ENCODE measurements at regions not wholly inside any gene's neighbourhood (a gene's known extent, or its start where the extent isn't known, plus 50 kb on each side); places are given as distances from the start of the nearest gene placed in this dataset.

DNA sequence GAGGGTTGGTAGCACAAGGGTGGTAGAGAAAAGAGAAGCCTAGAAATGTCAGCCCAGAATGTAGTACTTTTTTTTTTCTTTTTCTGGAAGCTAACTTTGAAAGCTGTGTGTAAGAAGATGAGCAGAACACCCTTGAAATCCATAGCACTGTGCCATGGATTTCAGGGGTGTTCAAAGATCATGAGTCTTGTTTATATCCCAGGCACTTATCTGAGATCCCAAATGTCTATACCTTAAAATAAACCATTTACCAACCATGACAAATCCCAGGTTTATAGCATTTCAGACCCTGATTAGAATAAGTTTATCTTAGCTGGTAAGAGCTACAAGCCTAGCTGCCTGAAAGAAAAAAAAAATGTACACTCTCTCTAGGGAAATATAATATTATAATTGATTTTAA is 389.9 kb upstream of the ANXA10 start:
- no peak for DNase-seq

DNA sequence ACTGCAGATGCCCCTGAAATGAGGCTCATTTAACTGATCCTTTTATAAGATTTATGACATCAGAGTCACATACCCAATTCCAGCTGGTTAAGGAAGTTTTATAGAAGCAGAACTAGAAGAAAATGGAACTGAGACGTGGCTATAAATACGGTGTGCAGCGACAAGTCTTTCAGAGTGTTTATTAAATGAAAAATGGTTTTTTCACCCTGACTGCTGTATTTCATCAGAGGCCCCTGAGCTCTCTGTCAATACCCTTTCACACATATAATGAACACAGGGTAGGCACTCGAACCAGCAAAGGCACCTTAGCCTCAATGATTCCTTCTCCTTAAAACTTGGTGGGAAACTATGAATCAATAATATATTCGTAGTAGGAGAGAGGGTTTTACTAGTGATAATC is 380.8 kb upstream of the ANXA10 start:
- no peak for DNase-seq

DNA sequence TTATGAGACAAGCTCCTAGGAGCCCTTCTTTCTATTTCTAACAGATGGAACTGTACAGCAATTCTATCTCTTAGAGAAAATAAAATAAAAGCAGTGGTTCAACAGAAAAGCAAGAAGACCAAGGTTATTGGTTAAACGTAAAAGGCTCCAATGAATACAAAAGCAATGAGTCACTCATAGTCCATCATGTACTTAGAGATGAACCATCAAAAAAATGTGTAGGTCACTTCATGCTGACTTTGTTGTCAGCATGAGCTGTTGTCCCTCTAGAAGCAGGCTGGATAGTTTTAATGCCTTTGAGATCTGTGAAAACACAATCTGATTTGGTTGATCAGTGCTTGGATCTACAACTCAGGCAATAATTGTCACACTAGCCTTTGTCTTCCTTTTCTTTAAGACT is 378.6 kb upstream of the ANXA10 start:
- no peak for DNase-seq

DNA sequence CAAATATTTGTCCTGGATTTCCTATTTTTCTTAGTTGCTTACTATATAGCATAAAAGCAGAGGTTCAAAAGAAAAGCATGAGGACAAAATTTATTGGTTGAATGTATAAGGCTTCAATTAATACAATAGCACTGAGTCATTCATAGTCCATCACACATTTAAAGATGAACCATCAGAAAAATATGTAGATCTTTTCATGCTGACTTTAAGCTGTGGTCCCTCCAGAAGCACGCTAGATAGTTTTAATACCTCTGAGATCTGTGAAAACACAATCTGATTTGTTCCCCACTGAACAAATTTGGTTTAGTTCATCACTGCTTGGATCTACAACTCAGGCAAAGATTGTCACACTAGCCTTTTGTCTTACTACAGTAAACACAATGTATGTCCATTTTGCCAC is 377.2 kb upstream of the ANXA10 start:
- no peak for DNase-seq

DNA sequence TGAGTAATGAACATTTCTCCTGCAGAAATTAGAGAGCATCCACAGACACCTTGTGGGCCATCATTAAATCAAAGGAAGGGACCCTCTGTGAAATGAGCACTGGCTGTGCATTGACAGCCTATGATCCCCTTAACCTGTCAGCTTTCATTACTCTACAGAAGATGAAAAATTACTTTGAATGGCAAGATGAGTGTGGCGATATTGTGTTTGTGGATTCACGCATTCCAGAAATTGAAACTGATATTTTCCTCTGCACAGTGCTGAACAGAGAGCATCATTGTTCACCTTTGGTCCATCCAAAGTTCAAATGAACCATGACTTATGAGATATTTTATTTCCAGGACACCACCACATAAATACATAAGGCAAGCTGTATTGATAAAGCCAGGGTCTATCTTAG is 374.8 kb upstream of the ANXA10 start:
- DNase-seq, result no peak

DNA sequence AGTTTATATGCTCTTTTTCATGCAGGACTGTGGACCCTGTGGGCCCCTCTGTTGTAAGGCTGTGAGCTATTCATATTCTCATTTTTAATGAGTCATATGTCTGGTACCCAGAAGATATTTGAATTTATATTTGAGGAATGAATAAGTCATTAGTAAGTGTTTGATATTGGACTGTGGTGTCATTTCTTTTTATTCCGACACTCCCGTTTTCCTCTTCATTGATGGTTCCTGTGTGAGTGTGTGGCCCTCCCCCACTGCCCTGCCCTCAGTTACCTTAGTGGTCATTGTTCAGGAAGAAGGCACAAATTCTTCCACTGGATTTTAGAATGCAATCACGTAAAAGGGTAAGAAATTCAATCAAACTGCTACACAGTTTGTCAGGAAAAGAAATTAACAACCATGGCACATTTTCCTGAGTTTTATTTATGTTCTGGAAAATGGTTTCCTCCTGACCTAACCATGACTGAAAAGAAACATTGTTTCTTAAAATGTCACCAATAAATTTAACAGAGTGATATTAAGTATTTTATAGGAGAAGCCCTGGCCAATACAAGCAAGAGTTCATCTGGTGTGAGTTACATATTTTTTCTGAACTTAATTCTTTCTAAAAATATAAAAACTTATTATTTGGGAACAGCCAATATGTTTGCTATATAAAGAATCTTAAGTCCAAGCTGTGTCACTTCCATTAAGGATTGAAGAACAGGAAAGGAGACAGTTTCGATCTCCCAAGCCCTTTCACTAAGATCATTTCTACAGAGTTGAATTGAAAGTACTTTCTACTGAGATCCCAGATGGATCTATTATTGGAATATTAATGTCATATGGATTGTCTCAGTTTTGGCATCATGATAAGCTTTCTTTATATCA is 370.5 kb upstream of the ANXA10 start:
- no peak for DNase-seq

DNA sequence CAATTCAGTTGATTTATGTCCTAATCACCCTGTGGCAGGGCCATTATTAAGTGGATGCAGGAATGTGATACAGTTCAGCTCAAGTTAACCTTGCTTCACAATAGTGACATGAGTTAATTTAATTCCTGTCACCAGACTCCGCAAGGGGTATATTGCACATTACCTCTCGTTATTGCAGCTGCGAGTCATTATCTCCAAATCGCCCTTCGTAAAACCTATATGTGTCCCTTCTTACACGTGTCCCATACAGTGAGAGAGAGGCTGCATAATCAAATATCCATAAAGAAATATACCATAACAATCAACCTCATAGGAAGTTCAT is 369.9 kb upstream of the ANXA10 start:
- no peak for DNase-seq

DNA sequence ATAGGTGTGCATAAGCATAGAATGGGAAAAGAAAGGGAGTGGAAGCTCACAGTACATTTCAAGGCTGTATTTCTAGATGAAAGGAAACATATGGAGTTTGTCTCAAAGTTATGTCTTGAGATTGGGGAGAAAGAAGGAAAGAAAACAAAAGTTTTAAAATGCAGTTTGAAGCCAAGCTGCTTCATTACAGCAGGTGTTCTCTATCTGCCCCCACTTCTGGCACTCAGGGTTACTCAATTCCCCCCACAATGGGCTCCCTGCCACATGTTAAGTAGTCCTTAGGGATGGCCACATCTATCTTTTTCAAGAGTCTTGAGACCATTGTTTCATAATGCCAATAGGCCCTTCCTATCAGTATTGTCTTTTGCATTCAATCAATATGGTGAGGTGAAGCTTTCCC is 367.4 kb upstream of the ANXA10 start:
- DNase-seq, result no peak

DNA sequence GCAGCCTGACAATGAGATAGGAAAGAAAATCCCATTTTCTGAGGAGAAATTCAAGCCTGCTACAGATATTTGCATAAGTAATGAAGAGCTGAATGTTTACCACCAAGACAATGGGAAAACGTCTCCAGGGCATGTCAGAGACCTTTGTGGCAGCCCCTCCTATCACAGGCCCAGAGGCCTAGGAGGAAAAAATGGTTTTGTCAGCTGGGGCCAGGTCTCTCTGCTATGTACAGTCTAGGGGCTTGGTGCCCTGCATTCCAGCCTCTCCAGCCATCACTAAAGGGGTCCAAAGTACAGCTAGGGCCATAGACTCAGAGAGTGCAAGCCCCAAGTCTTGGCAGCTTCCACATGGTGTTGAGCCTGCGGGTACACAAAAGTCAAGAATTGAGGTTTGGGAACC is 361.6 kb upstream of the ANXA10 start:
- DNase-seq, result no peak

DNA sequence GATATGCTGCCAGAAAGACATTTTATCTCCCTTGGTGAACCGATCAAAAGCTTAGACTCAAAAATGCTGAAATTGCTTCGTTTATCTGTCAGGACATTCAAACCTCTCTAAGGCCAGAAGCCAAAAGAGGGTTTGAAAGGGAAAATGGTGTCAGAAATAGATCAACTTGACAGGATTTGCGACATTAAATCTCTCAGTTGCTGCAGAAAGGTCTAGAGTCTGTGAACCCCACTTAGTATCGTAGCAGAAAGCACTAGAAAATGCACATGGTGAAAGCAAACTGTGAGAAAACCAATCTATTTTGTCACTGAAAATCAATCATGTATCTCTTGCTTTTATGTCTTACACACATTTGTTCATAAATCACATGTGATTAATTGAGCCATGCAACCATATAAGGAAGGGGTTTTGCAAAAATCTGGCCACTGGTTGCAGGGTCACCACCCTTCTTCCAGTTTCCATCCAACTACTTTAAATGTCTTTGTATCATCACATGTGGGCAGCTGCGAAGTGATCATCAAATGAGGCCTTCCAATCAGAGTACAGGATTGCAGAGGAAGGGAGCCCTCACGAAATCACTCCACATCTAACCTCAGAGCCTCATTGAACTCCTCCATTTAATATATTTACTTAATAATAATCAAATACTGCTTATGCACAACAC is 347.2 kb upstream of the ANXA10 start:
- DNase-seq, result no peak

DNA sequence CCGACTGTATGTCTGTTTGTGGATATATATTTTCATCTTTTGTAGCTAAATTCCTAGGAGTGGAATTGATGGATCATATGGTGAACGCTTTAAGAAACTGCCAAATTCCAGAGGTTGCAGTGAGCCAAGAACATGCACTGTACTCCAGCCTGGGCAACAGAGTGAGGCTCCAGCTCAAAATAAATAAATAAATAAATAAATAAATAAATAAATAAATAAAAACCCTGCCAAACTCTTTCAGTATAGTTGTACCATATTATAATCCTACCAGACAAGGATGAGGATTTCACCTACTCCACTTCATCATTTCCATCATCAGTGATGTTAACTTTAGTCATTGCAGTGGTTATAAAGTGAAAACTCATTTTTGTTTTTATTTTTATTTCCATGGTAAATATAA is 325.1 kb upstream of the ANXA10 start:
- no peak for DNase-seq

DNA sequence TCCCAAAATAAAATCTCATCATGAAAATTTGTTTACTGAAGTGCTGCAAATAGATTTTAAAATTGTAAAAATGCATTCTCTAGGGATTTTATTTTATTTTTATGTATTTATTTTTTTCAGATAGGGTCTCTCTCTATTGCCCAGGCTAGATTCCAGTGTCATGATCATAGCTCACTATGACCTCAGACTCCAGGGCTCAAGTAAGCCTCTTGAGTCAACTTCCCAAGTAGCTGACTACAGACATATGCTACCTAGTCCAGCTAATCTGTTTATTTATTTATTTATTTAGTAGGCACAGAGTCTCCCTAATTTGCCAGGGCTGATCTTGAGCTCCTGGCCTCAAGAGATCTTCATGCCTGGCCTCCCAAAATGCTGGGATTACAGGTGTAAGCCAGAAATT is 317.7 kb upstream of the ANXA10 start:
- DNase-seq, result no peak

DNA sequence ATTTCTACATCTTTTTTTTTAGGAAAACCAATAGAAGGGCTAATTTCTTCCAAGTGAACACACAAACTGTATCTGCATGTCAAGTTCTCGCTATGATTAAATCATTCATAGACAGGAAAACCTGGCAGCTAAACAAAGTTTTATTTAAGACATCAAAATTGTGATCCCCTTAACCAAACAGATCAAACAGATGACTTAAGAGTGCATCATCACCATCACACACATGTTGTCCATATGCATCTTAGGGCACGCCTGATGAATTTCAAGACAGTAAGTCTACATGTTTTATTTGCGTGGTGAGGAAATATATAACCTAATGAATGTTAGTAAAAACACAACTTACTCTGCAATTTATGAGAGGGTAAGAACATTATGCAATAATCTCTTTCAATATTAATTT is 317.0 kb upstream of the ANXA10 start:
- DNase-seq, result no peak

DNA sequence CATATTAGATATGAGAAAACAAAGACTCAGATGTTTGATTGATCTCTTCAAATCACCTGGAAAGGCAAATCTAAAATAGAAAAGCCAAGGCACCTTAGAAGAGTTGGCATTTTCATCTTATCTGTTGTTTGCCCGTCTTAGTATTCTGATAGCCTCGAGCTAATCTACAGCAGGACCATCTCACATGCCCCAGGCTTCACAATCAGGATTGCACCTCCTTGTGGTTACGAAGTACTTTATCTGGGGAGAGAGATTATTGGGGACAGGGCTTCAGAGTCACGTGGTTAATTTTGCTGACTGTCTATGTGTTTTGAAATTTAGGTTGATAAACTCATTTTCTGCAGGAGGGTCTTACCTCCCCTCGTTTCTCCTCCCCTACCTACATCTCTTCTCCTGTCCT is 313.1 kb upstream of the ANXA10 start:
- DNase-seq, result no peak

DNA sequence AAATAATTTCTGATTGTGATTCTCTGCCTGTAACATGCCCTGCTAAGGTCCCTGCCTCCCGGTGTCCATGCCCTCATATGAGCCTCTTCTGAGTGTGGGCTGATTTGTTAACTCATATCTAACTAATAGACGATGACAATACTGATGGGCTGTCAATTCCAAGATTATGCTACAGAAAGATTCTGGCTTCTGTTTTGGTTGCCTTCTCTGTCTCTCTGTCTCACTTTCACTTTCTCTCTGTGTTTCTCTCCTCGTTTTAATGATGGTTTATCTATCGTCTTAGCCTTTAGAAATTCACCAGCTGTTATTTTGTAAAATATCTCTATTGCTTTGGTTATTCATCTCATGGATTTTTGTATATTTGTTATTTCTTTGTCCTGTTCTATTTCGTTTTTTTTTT is 312.5 kb upstream of the ANXA10 start:
- no peak for DNase-seq

DNA sequence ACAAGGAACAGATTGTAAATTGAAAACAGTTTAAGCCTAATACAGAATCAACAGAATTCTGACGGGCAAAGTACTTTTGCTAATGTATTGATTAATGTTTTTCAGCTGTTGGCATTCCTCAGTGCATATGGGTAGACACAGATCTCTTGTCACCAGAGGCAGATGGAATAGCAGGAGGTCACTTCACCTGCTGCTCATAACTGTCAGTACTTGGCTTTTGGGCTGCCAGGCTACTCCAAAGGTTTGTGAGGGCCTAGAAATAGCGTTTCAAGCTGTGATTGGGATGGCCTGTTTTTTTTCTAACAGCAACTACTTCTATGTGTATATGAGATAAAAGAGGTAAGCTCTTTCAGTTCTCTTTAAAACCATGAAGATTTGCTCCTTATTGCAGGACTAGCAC is 307.5 kb upstream of the ANXA10 start:
- DNase-seq, result no peak

DNA sequence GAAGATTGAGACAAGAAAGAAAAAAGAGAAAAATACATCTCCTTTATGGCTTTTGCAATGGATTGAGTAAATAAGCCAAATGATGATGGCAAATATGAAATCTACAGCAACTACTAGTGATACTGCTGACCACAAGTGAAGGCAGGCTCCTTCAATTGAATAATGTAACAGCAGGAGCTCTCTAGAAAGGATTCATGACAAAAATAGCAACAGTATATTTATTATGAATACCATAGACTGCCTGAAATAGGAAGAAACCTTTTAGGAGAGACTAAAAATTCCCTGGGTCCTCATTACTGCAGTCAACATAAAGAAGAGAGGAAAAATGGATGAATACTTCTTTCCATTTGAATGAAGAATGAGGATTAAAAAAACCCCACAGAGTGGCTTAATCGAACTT is 306.8 kb upstream of the ANXA10 start:
- DNase-seq, result no peak

DNA sequence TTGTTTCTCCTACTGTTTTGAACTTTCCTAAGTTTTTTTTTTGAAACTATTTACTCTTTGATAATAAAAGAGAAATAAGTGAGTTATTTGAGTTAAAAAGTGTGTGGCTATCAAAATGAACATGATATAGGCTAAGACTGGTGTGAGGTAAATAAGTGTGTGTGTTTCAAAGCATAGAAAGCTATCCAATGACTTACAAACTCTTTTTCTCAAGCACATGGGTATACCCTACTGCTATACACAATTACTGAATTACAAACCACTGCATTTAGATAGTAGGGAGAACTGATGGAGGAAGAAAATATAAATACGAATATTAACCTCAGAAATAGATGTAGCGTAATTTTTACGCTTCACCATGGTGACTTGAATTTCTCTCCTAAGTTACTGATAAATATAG is 305.8 kb upstream of the ANXA10 start:
- DNase-seq, result no peak

DNA sequence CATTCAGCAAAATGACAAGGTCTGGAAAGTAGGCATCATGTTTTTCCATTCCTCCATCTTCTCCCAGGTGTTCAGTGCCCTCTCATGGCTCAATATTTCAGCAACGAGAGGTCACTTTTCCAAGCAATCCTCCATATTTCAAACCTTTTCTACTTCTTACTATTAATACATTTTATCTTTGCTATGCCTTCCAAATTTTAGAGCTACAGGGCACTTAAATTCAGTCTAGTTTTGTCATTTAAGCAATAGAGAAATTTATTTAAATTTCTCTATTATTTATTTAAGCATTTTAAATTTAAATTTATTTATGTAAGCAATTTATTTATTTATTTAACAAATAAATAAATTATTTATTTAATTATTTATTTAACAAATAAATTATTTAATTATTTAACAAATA is 305.1 kb upstream of the ANXA10 start:
- DNase-seq, result no peak

DNA sequence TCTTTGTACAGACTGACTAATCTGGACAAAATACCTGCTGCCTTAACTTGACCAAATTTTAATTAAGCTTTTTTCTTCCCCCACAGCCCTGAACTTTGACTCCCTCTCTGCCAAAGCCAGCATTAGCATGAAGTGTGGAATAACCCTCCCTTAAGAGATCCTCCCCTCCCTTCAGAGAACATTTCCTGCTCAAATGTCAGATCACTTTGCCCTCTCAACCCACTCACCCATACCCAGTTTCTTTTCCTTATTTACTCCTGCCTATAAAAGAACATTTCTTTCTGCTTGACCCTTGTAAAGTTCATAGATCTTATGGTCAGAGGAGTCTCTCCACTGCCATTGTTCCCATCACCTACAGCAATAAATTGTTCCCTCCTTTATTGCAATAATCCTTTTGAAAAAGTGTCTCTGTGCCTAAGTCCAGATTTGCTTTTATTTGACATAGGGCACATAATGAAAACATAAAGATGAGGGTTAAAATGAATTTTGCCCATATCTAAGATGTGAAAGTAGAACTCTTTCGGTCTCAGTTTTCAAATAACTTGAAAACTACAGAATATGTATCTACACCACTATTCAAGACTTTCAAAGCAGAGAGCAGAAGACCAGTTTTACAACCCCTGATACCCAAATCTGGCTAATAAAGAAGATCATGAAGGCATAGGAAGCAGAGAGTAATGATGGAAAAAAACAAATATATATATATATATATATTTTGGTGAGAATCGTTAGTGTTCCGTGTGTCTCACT is 289.7 kb upstream of the ANXA10 start:
- DNase-seq, result no peak

DNA sequence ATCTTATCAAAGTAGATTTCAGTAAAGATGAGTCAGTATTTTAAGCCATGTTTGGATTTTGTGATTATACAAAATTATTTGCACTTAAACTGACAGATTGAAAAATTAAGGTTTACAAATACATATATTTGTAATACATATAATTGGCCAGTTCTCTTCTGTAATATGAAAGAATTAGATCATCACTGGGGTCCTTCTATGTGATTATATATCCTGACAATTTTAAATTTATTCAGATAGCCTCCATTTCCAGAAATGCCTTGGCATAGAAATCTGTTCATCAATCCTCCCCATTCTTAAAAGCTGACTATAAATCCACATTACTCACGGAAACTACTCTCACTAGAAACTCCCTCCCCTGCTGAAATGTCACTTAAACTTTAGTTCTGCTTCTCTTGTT is 280.4 kb upstream of the ANXA10 start:
- DNase-seq, result no peak

DNA sequence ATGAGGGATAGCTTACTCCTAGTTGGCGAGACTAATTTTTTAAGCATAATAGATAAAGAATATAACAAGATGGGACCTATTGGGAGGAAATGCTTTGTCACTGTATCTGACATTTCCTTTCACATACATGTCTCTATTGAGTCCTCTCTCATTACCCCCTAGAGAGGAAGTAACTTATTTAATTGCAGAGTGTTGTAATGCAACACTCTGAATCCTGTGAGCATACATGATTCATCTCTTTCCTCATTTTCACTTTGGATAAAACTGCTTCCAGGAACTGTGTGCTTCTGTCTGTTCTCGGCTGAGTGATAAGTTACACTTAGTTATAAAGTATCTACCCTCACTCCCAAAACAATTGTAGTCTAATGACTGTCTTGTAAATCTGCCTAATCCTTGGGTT is 266.1 kb upstream of the ANXA10 start:
- no peak for DNase-seq

DNA sequence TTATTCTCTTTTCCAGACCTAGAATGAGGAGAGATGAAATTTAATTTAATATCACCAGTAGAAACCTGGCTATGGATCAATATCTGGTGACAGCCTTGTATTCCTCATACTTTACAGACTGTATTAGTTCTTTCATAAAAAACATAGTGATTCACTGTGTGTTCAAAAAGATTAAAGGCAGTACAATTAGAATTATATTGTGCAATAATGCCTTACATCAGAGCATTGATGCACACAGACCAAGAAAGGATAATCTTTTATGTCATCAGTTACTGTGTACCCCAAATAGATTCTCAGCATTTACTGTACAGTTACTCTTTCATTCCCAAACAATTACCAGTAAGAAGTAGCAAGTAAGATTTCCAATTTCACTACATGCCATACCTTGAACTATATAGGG is 260.5 kb upstream of the ANXA10 start:
- DNase-seq, result no peak

DNA sequence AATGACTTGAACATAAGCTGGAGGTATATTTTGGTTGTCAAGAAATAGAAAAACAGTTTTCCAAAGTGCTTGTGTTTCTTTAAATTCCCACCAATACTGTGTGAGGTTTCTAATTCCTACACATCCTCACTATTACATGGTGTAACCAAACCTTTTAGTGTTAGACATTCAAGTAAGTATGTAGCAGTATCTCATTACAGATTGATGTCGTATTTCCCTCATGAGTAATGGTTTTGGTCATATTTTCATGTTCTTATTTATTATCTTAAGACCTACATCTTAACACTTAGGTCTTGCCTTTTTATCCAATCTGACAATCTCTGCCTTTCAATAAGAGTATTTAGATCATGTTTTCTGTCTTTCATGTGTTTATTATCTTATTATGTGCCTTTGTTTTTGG is 253.7 kb upstream of the ANXA10 start:
- no peak for DNase-seq
